Hepatocyte (in vitro differentiated cells): ENCODE measurements at regions not wholly inside any gene's neighbourhood (a gene's known extent, or its start where the extent isn't known, plus 50 kb on each side); places are given as distances from the start of the nearest gene placed in this dataset.
"Not testable (repeated sequence)": the region's sequence is repeated elsewhere in the genome, so short reads cannot be mapped to it uniquely, and the experiment has no call there.

ENCODE experiments used
- EZH2 ChIP-seq: fragments of 200-600 bp; sonication (generic); IDR thresholded peaks from 2 replicates; pipeline ENCODE4 v1.6.1; 2016; ENCODE audit warnings: antibody characterized with exemption, mild to moderate bottlenecking, borderline replicate concordance
- TF ChIP-seq, protein P1 (sequence below): fragments of 200-600 bp; sonication (generic); IDR thresholded peaks from 2 replicates; pipeline ENCODE4 v1.5.1; 2016; ENCODE audit warnings: antibody characterized with exemption, mild to moderate bottlenecking; ENCODE audit not compliant: poor library complexity

DNA sequence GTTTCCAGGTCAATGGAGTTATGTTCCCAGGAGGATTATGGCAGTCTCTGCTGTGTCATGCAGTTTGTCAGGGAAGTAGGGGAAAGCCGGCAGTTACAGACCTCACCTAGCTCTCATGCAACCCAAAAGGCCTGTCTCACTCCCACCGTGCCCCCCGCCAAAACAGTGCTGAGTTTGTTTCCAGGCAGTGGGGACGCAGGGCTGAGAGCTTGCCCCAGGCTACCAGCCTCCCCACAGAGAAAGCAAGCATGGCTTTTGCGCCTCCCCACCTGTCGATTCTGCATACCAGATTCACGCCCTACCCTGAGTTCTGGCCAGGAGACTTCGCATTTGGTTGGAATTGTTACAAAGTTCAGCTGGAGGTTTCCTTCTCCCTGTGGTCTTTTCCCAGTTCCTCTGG, 383.9 kb downstream of the PCDH11X start:
- TF ChIP-seq, protein P1, sequence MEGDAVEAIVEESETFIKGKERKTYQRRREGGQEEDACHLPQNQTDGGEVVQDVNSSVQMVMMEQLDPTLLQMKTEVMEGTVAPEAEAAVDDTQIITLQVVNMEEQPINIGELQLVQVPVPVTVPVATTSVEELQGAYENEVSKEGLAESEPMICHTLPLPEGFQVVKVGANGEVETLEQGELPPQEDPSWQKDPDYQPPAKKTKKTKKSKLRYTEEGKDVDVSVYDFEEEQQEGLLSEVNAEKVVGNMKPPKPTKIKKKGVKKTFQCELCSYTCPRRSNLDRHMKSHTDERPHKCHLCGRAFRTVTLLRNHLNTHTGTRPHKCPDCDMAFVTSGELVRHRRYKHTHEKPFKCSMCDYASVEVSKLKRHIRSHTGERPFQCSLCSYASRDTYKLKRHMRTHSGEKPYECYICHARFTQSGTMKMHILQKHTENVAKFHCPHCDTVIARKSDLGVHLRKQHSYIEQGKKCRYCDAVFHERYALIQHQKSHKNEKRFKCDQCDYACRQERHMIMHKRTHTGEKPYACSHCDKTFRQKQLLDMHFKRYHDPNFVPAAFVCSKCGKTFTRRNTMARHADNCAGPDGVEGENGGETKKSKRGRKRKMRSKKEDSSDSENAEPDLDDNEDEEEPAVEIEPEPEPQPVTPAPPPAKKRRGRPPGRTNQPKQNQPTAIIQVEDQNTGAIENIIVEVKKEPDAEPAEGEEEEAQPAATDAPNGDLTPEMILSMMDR: not testable (repeated sequence)
- TF ChIP-seq EZH2: not testable (repeated sequence)
